Liver (tissue), 3 donors: ENCODE measurements at regions not wholly inside any gene's neighbourhood (a gene's known extent, or its start where the extent isn't known, plus 50 kb on each side); places are given as distances from the start of the nearest gene placed in this dataset.

Experiments used
- RAD21 ChIP-seq, 2 donors: IDR thresholded peaks; 2 replicates each; pipeline ENCODE4 v1.6.1; 2016; ENCODE audit warnings: antibody characterized with exemption in 2 of 2, mild to moderate bottlenecking in 2 of 2
- TAF1 ChIP-seq: conservative IDR thresholded peaks from 2 replicates; pipeline ENCODE4 v1.6.1; 2016; ENCODE audit warnings: antibody characterized with exemption, mild to moderate bottlenecking
- TF ChIP-seq, protein P1 (sequence below): fragments of 150-350 bp; IDR thresholded peaks from 2 replicates; pipeline ENCODE4 v1.5.1; 2017; ENCODE audit warnings: improper control_type of control experiment, low read depth, low read length; ENCODE audit not compliant: missing input control
- TF ChIP-seq, protein P2 (sequence below): IDR thresholded peaks from 2 replicates; pipeline ENCODE4 v1.6.1; 2016; ENCODE audit warnings: antibody characterized with exemption
- TF ChIP-seq, protein P3 (sequence below): IDR thresholded peaks from 2 replicates; pipeline ENCODE4 v1.6.1; 2016; ENCODE audit warnings: antibody characterized with exemption, mild to moderate bottlenecking
- donor health status: healthy.
- donor health status: healthy.

- TF ChIP-seq, protein P1, sequence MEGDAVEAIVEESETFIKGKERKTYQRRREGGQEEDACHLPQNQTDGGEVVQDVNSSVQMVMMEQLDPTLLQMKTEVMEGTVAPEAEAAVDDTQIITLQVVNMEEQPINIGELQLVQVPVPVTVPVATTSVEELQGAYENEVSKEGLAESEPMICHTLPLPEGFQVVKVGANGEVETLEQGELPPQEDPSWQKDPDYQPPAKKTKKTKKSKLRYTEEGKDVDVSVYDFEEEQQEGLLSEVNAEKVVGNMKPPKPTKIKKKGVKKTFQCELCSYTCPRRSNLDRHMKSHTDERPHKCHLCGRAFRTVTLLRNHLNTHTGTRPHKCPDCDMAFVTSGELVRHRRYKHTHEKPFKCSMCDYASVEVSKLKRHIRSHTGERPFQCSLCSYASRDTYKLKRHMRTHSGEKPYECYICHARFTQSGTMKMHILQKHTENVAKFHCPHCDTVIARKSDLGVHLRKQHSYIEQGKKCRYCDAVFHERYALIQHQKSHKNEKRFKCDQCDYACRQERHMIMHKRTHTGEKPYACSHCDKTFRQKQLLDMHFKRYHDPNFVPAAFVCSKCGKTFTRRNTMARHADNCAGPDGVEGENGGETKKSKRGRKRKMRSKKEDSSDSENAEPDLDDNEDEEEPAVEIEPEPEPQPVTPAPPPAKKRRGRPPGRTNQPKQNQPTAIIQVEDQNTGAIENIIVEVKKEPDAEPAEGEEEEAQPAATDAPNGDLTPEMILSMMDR = no peak
- TF ChIP-seq TAF1 (no peak), RAD21 (IDR thresholded peaks at IDR 0.05) (no peak)
- TF ChIP-seq, protein P2, sequence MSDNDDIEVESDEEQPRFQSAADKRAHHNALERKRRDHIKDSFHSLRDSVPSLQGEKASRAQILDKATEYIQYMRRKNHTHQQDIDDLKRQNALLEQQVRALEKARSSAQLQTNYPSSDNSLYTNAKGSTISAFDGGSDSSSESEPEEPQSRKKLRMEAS = no peak
- TF ChIP-seq, protein P3, sequence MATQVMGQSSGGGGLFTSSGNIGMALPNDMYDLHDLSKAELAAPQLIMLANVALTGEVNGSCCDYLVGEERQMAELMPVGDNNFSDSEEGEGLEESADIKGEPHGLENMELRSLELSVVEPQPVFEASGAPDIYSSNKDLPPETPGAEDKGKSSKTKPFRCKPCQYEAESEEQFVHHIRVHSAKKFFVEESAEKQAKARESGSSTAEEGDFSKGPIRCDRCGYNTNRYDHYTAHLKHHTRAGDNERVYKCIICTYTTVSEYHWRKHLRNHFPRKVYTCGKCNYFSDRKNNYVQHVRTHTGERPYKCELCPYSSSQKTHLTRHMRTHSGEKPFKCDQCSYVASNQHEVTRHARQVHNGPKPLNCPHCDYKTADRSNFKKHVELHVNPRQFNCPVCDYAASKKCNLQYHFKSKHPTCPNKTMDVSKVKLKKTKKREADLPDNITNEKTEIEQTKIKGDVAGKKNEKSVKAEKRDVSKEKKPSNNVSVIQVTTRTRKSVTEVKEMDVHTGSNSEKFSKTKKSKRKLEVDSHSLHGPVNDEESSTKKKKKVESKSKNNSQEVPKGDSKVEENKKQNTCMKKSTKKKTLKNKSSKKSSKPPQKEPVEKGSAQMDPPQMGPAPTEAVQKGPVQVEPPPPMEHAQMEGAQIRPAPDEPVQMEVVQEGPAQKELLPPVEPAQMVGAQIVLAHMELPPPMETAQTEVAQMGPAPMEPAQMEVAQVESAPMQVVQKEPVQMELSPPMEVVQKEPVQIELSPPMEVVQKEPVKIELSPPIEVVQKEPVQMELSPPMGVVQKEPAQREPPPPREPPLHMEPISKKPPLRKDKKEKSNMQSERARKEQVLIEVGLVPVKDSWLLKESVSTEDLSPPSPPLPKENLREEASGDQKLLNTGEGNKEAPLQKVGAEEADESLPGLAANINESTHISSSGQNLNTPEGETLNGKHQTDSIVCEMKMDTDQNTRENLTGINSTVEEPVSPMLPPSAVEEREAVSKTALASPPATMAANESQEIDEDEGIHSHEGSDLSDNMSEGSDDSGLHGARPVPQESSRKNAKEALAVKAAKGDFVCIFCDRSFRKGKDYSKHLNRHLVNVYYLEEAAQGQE = no peak
Measured at GRCh38 chr1:61602663-61603062, 122.3 kb downstream of the TM2D1 start.
